ENCODE measurements at regions not wholly inside any gene's neighbourhood (a gene's known extent, or its start where the extent isn't known, plus 50 kb on each side); places are given as distances from the start of the nearest gene placed in this dataset.

GRCh38 chr16:73480381-73480780 lies 432.5 kb upstream of the ZFHX3 start:
- no peaks in the 10 kb centered on the region for H3K4me1 ChIP-seq (ENCODE audit: control insufficient read depth in 1 of 2, insufficient read depth in 1 of 2, low read depth in 1 of 2, low read length in 1 of 2)
- no peak for TF ChIP-seq CTCF (IDR thresholded peaks at IDR 0.05)
- H3K27me3 ChIP-seq: peaks cover 29% of the 10 kb centered on the region
- H3K27ac ChIP-seq: no peak overlapping the region
- H3K9me3 ChIP-seq: no peaks in the 10 kb centered on the region
- H3K36me3 ChIP-seq: no peaks in the 10 kb centered on the region
- no peak overlapping the region for H3K4me3 ChIP-seq (ENCODE audit: low read depth in 1 of 2, low read length in 1 of 2)

GRCh38 chr16:73473713-73474112 lies 425.8 kb upstream of the ZFHX3 start:
- no peak overlapping the region for H3K4me3 ChIP-seq (ENCODE audit: low read depth in 1 of 2, low read length in 1 of 2)
- H3K27me3 ChIP-seq: no peaks in the 10 kb centered on the region
- no peaks in the 10 kb centered on the region for H3K9me3 ChIP-seq
- H3K27ac ChIP-seq: no peak overlapping the region
- no peak for TF ChIP-seq CTCF (IDR thresholded peaks at IDR 0.05)
- H3K36me3 ChIP-seq: no peaks in the 10 kb centered on the region
- no peaks in the 10 kb centered on the region for H3K4me1 ChIP-seq (ENCODE audit: control insufficient read depth in 1 of 2, insufficient read depth in 1 of 2, low read depth in 1 of 2, low read length in 1 of 2)

- H3K9me3 ChIP-seq: no peaks in the 10 kb centered on the region
- no peaks in the 10 kb centered on the region for H3K4me1 ChIP-seq (ENCODE audit: control insufficient read depth in 1 of 2, insufficient read depth in 1 of 2, low read depth in 1 of 2, low read length in 1 of 2)
- H3K27me3 ChIP-seq: no peaks in the 10 kb centered on the region
- no peak for TF ChIP-seq CTCF (IDR thresholded peaks at IDR 0.05)
- no peak overlapping the region for H3K4me3 ChIP-seq (ENCODE audit: low read depth in 1 of 2, low read length in 1 of 2)
- no peak overlapping the region for H3K27ac ChIP-seq
- H3K36me3 ChIP-seq: no peaks in the 10 kb centered on the region
Measured at GRCh38 chr16:73464834-73465233, 416.9 kb upstream of the ZFHX3 start.

GRCh38 chr16:73459586-73459985 lies 411.7 kb upstream of the ZFHX3 start:
- Histone ChIP-seq H3K4me3 (ENCODE audit: low read depth in 1 of 2, low read length in 1 of 2) (no peak overlapping the region), H3K27ac (no peak overlapping the region), H3K27me3 (no peaks in the 10 kb centered on the region), H3K4me1 (ENCODE audit: control insufficient read depth in 1 of 2, insufficient read depth in 1 of 2, low read depth in 1 of 2, low read length in 1 of 2) (no peaks in the 10 kb centered on the region), H3K9me3 (no peaks in the 10 kb centered on the region), H3K36me3 (no peaks in the 10 kb centered on the region)
- no peak for TF ChIP-seq CTCF (IDR thresholded peaks at IDR 0.05)

GRCh38 chr16:73457851-73458250 lies 409.9 kb upstream of the ZFHX3 start:
- no peaks in the 10 kb centered on the region for H3K36me3 ChIP-seq
- H3K9me3 ChIP-seq: no peaks in the 10 kb centered on the region
- H3K4me1 ChIP-seq (ENCODE audit: control insufficient read depth in 1 of 2, insufficient read depth in 1 of 2, low read depth in 1 of 2, low read length in 1 of 2): no peaks in the 10 kb centered on the region
- no peak overlapping the region for H3K4me3 ChIP-seq (ENCODE audit: low read depth in 1 of 2, low read length in 1 of 2)
- TF ChIP-seq CTCF (IDR thresholded peaks at IDR 0.05): no peak
- H3K27me3 ChIP-seq: no peaks in the 10 kb centered on the region
- H3K27ac ChIP-seq: no peak overlapping the region

GRCh38 chr16:73448970-73449369 lies 401.0 kb upstream of the ZFHX3 start:
- TF ChIP-seq CTCF (IDR thresholded peaks at IDR 0.05): no peak
- H3K9me3 ChIP-seq: no peaks in the 10 kb centered on the region
- no peaks in the 10 kb centered on the region for H3K27me3 ChIP-seq
- H3K36me3 ChIP-seq: no peaks in the 10 kb centered on the region
- H3K4me3 ChIP-seq (ENCODE audit: low read depth in 1 of 2, low read length in 1 of 2): no peak overlapping the region
- H3K4me1 ChIP-seq (ENCODE audit: control insufficient read depth in 1 of 2, insufficient read depth in 1 of 2, low read depth in 1 of 2, low read length in 1 of 2): no peaks in the 10 kb centered on the region
- H3K27ac ChIP-seq: no peak overlapping the region

All from neutrophil (primary cell).